Caco-2 (cell line): ENCODE measurements at regions not wholly inside any gene's neighbourhood (a gene's known extent, or its start where the extent isn't known, plus 50 kb on each side); places are given as distances from the start of the nearest gene placed in this dataset.

Experiments
- BruUV-seq: library from RNA; stranded (reverse); fragments of 400-500 nt; replicated peaks from 2 replicates; lab custom pipeline; 2021; lab: Mats Ljungman, UMichigan
- CTCF ChIA-PET: fragments of 300-600 bp; sonication (Branson Sonifier 250); formaldehyde crosslinking; loops from one replicate; lab custom pipeline; 2022; ENCODE audit warnings: antibody characterized with exemption; lab: Charles Lee
- POLR2A ChIA-PET: fragments of 300-600 bp; sonication (Branson Sonifier 250); formaldehyde crosslinking; loops from one replicate; lab custom pipeline; 2022; ENCODE audit warnings: antibody characterized with exemption; lab: Charles Lee
- DNase-seq, 2 experiments: peaks; one replicate each; pipeline versions ENCODE4 v3.0.0 to v3.0.0-alpha.2; 2020 to 2022
- H3K27me3 ChIP-seq: replicated peaks from 2 replicates; pipeline ENCODE4 v1.6.0; 2011; ENCODE audit warnings: low read length; ENCODE audit not compliant: control insufficient read depth, insufficient read depth
- H3K36me3 ChIP-seq: 2 replicates; pipeline ENCODE4 v1.5.1; 2011; ENCODE audit warnings: low read length; ENCODE audit not compliant: control insufficient read depth, insufficient read depth
- H3K4me1 ChIP-seq: fragments of 250-450 bp; sonication (Bioruptor Pico); 2 replicates; pipeline ENCODE4 v1.5.1; 2020; ENCODE audit warnings: mild to moderate bottlenecking
- H3K4me3 ChIP-seq: 2 replicates; pipeline ENCODE4 v1.5.1; 2011; ENCODE audit warnings: low read depth, mild to moderate bottlenecking, control low read depth, low read length
- H3K9me3 ChIP-seq: fragments of 250-450 bp; sonication (Bioruptor Pico); 2 replicates; pipeline ENCODE4 v1.5.1; 2020; ENCODE audit warnings: mild to moderate bottlenecking, moderate library complexity
- H3K27ac Mint-ChIP-seq: one replicate; pipeline ENCODE4 v1.8.0; 2022; ENCODE audit warnings: mixed read lengths; ENCODE audit not compliant: unreplicated experiment
- H3K27me3 Mint-ChIP-seq: one replicate; pipeline ENCODE4 v1.8.0; 2022; ENCODE audit warnings: mixed read lengths; ENCODE audit not compliant: insufficient read depth, unreplicated experiment
- H3K36me3 Mint-ChIP-seq: one replicate; pipeline ENCODE4 v1.8.0; 2022; ENCODE audit warnings: mild to moderate bottlenecking, mixed read lengths; ENCODE audit not compliant: insufficient read depth, unreplicated experiment
- H3K4me1 Mint-ChIP-seq: one replicate; pipeline ENCODE4 v1.8.0; 2022; ENCODE audit warnings: low read depth, mixed read lengths; ENCODE audit not compliant: unreplicated experiment
- H3K4me3 Mint-ChIP-seq: one replicate; pipeline ENCODE4 v1.8.0; 2022; ENCODE audit warnings: mild to moderate bottlenecking, moderate library complexity, mixed read lengths; ENCODE audit not compliant: unreplicated experiment
- H3K9me3 Mint-ChIP-seq: one replicate; pipeline ENCODE4 v1.8.0; 2022; ENCODE audit warnings: mixed read lengths; ENCODE audit not compliant: unreplicated experiment
- intact Hi-C: fragments of 100-400 bp; cut with micrococcal nuclease; formaldehyde crosslinking; loops from one replicate; pipeline ENCODE4 v1.10.0; 2022; ENCODE audit not compliant: unreplicated experiment
- TF ChIP-seq, protein P1 (sequence below), 2 experiments: fragments of 200-600 bp in 1 of 2; IDR thresholded peaks; 1 replicate in 1 of 2; 2 replicates in 1 of 2; pipeline versions ENCODE4 v1.5.1 to v1.8.0; 2011 to 2022; ENCODE audit warnings: antibody characterized with exemption in 1 of 2, control low read depth in 1 of 2, inconsistent platforms in 1 of 2, low read depth in 1 of 2, low read length in 1 of 2, mild to moderate bottlenecking in 1 of 2, moderate library complexity in 1 of 2; ENCODE audit not compliant: insufficient read depth in 1 of 2, severe bottlenecking in 1 of 2, unreplicated experiment in 1 of 2

DNA sequence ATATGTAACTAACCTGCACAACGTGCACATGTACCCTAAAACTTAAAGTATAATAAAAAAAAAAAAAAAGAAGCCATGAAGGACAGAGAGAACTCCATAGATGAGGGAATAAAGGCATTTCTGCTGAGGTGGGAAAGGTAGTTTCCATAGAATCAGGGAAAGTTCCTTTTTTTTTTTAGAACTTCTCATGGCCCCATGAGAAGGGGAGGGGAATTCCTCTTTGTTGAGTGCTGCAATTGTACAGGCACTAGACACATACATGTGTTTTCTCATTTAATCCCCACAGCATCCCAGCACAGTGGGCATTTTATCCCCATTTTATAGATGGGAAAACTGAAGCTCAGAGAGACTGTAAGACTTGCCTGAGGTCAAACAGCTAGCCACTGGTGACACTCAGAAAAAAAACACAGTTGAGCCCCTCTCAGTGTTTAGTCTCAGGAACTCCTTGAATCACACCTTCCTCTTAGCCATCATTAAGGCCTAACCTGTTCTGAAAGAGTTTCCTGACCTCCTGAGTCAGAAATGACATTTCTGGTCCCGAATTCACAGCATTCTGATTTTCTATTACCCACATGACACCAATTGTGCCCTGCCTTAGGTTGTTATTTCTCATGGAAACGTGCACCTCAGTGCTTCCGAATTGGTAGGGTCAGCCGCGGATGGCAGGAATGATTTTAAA, 189.3 kb upstream of the G2E3 start:
- no peaks in the 10 kb centered on the region for H3K36me3 ChIP-seq
- intact Hi-C loops, result loop anchor here (10.0 kb wide), 1 partner anchor 255 kb away; the partner anchor contains the start of gene SCFD1
- TF ChIP-seq, protein P1, sequence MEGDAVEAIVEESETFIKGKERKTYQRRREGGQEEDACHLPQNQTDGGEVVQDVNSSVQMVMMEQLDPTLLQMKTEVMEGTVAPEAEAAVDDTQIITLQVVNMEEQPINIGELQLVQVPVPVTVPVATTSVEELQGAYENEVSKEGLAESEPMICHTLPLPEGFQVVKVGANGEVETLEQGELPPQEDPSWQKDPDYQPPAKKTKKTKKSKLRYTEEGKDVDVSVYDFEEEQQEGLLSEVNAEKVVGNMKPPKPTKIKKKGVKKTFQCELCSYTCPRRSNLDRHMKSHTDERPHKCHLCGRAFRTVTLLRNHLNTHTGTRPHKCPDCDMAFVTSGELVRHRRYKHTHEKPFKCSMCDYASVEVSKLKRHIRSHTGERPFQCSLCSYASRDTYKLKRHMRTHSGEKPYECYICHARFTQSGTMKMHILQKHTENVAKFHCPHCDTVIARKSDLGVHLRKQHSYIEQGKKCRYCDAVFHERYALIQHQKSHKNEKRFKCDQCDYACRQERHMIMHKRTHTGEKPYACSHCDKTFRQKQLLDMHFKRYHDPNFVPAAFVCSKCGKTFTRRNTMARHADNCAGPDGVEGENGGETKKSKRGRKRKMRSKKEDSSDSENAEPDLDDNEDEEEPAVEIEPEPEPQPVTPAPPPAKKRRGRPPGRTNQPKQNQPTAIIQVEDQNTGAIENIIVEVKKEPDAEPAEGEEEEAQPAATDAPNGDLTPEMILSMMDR (IDR thresholded peaks at IDR 0.05; ENCODE audit: insufficient read depth in 1 of 2, low read depth in 1 of 2, low read length in 1 of 2, severe bottlenecking in 1 of 2, unreplicated experiment in 1 of 2), result no peak
- no peak overlapping the region for H3K4me3 Mint-ChIP-seq
- no peak overlapping the region for H3K27ac Mint-ChIP-seq
- no peaks in the 10 kb centered on the region for H3K36me3 Mint-ChIP-seq
- H3K4me1 Mint-ChIP-seq, result no peaks in the 10 kb centered on the region
- no TSS peak for BruUV-seq
- DNase-seq, result no peak
- POLR2A ChIA-PET, result no interaction called here
- no peak overlapping the region for H3K4me3 ChIP-seq
- no peaks in the 10 kb centered on the region for H3K27me3 ChIP-seq
- no peaks in the 10 kb centered on the region for H3K27me3 Mint-ChIP-seq
- CTCF ChIA-PET, result no interaction called here
- no peaks in the 10 kb centered on the region for H3K4me1 ChIP-seq
- no peaks in the 10 kb centered on the region for H3K9me3 ChIP-seq
- H3K9me3 Mint-ChIP-seq, result no peaks in the 10 kb centered on the region

DNA sequence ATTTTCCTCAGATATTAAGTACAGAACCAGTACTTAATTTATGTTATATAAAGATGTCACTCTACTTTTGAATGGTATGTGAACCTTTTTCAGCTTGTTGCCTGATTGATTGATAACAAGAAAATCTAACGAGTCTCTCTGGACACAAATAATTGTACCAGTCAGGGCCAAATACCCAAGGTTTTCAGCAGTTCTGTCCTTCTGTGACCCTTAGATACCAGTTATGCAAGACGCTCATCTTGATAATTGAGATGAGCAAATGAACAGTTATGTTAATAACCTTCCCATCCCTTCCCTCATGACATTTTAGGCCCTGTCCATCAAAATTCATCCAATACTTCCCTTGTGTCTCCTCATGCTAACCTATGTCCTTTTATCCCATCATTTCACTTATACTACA, 185.9 kb upstream of the G2E3 start:
- Mint-ChIP-seq H3K27me3 (no peaks in the 10 kb centered on the region), H3K4me3 (no peak overlapping the region), H3K36me3 (no peaks in the 10 kb centered on the region), H3K27ac (no peak overlapping the region), H3K9me3 (no peaks in the 10 kb centered on the region), H3K4me1 (no peaks in the 10 kb centered on the region)
- POLR2A ChIA-PET, result no interaction called here
- Histone ChIP-seq H3K36me3 (no peaks in the 10 kb centered on the region), H3K27me3 (no peaks in the 10 kb centered on the region), H3K4me1 (no peaks in the 10 kb centered on the region), H3K4me3 (no peak overlapping the region), H3K9me3 (no peaks in the 10 kb centered on the region)
- intact Hi-C loops, result loop anchor here (10.0 kb wide), 1 partner anchor 252 kb away; the partner anchor contains the start of gene SCFD1
- no TSS peak for BruUV-seq
- CTCF ChIA-PET, result no interaction called here
- TF ChIP-seq, protein P1 (IDR thresholded peaks at IDR 0.05; ENCODE audit: insufficient read depth in 1 of 2, low read depth in 1 of 2, low read length in 1 of 2, severe bottlenecking in 1 of 2, unreplicated experiment in 1 of 2), result no peak
- DNase-seq, result no peak

DNA sequence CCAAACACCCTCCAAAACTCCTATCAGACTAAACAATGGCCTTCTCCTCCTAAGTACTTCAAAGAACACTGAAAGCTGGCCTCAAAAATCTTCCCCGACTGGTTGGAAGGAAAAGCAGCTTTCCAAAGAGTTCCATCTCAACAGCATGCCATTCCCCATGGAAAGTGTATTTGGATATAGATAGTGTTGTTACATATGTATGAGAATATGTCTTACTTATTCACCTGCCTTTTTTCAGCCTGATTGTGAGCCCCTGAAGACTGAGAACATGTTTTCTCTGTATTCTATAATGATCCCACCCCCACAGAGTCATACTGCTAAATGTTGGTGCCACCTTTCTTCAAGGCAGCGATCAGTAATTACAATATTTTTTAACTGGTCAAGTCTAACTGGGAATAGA, 185.4 kb upstream of the G2E3 start:
- Mint-ChIP-seq H3K27ac (no peak overlapping the region), H3K4me3 (no peak overlapping the region), H3K9me3 (no peaks in the 10 kb centered on the region), H3K4me1 (no peaks in the 10 kb centered on the region), H3K27me3 (no peaks in the 10 kb centered on the region), H3K36me3 (no peaks in the 10 kb centered on the region)
- TF ChIP-seq, protein P1 (IDR thresholded peaks at IDR 0.05; ENCODE audit: insufficient read depth in 1 of 2, low read depth in 1 of 2, low read length in 1 of 2, severe bottlenecking in 1 of 2, unreplicated experiment in 1 of 2), result no peak
- Histone ChIP-seq H3K36me3 (no peaks in the 10 kb centered on the region), H3K4me3 (no peak overlapping the region), H3K9me3 (no peaks in the 10 kb centered on the region), H3K27me3 (no peaks in the 10 kb centered on the region), H3K4me1 (no peaks in the 10 kb centered on the region)
- intact Hi-C loops, result loop anchor here (10.0 kb wide), 1 partner anchor 251 kb away; the partner anchor contains the start of gene SCFD1
- ChIA-PET POLR2A (no interaction called here), CTCF (no interaction called here)
- no peak for DNase-seq
- no TSS peak for BruUV-seq
